Stomach (tissue), 4 donors: ENCODE measurements at regions not wholly inside any gene's neighbourhood (a gene's known extent, or its start where the extent isn't known, plus 50 kb on each side); places are given as distances from the start of the nearest gene placed in this dataset.

Experiments
- CTCF ChIP-seq, 7 experiments: fragments of 450-650 bp in 4 of 7; fragments of 200-600 bp in 3 of 7; sonication (generic) in 3 of 7; IDR thresholded peaks; one replicate each; pipeline ENCODE4 v1.5.1; 2016 to 2019; ENCODE audit warnings: antibody characterized with exemption in 7 of 7, control low read depth in 2 of 7, mild to moderate bottlenecking in 1 of 7
- EP300 ChIP-seq: sonication (generic); formaldehyde crosslinking; IDR thresholded peaks from one replicate; pipeline ENCODE4 v1.6.1; 2017; ENCODE audit warnings: antibody characterized with exemption
- POLR2AphosphoS5 ChIP-seq, 3 donors: sonication (generic); formaldehyde crosslinking; IDR thresholded peaks; one replicate each; pipeline ENCODE4 v1.6.1; 2016; ENCODE audit warnings: antibody characterized with exemption in 3 of 3

GRCh38 chr16:55077266-55077665 lies 146.6 kb downstream of the IRX5 start:
- TF ChIP-seq EP300, result no peak
- no peak for TF ChIP-seq CTCF (IDR thresholded peaks at IDR 0.05)
- TF ChIP-seq POLR2AphosphoS5 (IDR thresholded peaks at IDR 0.05), result no peak
